ENCODE measurements at regions not wholly inside any gene's neighbourhood (a gene's known extent, or its start where the extent isn't known, plus 50 kb on each side); places are given as distances from the start of the nearest gene placed in this dataset.

- no peak overlapping the region for H3K4me3 ChIP-seq (ENCODE audit: low read depth, low read length)
- DNase-seq (ENCODE audit: low read depth) = no peak
- no peak for TF ChIP-seq CTCF (IDR thresholded peaks at IDR 0.05; ENCODE audit: control insufficient read depth, extremely low read depth, insufficient read depth)
These were observed 380.6 kb downstream of the SOX11 start for GRCh38 chr2:6072768-6073167.

- no peak for DNase-seq (ENCODE audit: low read depth)
- no peak overlapping the region for H3K4me3 ChIP-seq (ENCODE audit: low read depth, low read length)
- no peak for TF ChIP-seq CTCF (IDR thresholded peaks at IDR 0.05; ENCODE audit: control insufficient read depth, extremely low read depth, insufficient read depth)
These were observed 381.3 kb downstream of the SOX11 start for GRCh38 chr2:6073191-6074088.

GRCh38 chr2:6074089-6074643 lies 382.0 kb downstream of the SOX11 start:
- H3K4me3 ChIP-seq (ENCODE audit: low read depth, low read length) = no peak overlapping the region

GRCh38 chr2:6077585-6077984 lies 385.4 kb downstream of the SOX11 start:
- no peak for DNase-seq (ENCODE audit: low read depth)
- TF ChIP-seq CTCF (IDR thresholded peaks at IDR 0.05; ENCODE audit: control insufficient read depth, extremely low read depth, insufficient read depth) = no peak
- no peak overlapping the region for H3K4me3 ChIP-seq (ENCODE audit: low read depth, low read length)

More at GRCh38 chr2:6074089-6074643, 382.0 kb downstream of the SOX11 start:
- TF ChIP-seq CTCF (IDR thresholded peaks at IDR 0.05; ENCODE audit: control insufficient read depth, extremely low read depth, insufficient read depth) = no peak
- no peak for DNase-seq (ENCODE audit: low read depth)

GRCh38 chr2:6078414-6078813 lies 386.2 kb downstream of the SOX11 start:
- DNase-seq (ENCODE audit: low read depth) = no peak
- TF ChIP-seq CTCF (IDR thresholded peaks at IDR 0.05; ENCODE audit: control insufficient read depth, extremely low read depth, insufficient read depth) = no peak
- H3K4me3 ChIP-seq (ENCODE audit: low read depth, low read length) = no peak overlapping the region

GRCh38 chr2:6079405-6079804 lies 387.2 kb downstream of the SOX11 start:
- no peak overlapping the region for H3K4me3 ChIP-seq (ENCODE audit: low read depth, low read length)
- no peak for DNase-seq (ENCODE audit: low read depth)
- no peak for TF ChIP-seq CTCF (IDR thresholded peaks at IDR 0.05; ENCODE audit: control insufficient read depth, extremely low read depth, insufficient read depth)
